CD4-positive, alpha-beta T cell (primary cell): ENCODE measurements at regions not wholly inside any gene's neighbourhood (a gene's known extent, or its start where the extent isn't known, plus 50 kb on each side); places are given as distances from the start of the nearest gene placed in this dataset.
"Not testable (repeated sequence)": the region's sequence is repeated elsewhere in the genome, so short reads cannot be mapped to it uniquely, and the experiment has no call there.

ENCODE experiments used
- ATAC-seq: fragments of 200-7000 bp; cut with Tn5 transposase; one replicate; pipeline ENCODE4 v1.10.0; 2022; ENCODE audit warnings: mild to moderate bottlenecking; ENCODE audit not compliant: poor library complexity
- CTCF ChIA-PET: fragments of 350-600 bp; sonication (Branson Sonifier 250); formaldehyde crosslinking; loops from one replicate; lab custom pipeline; 2021; ENCODE audit warnings: antibody characterized with exemption, inconsistent platforms; lab: Charles Lee
- POLR2A ChIA-PET: fragments of 350-600 bp; sonication (Branson Sonifier 250); formaldehyde crosslinking; loops from one replicate; lab custom pipeline; 2021; ENCODE audit warnings: antibody characterized with exemption, inconsistent platforms; lab: Charles Lee
- DNase-seq, 14 experiments: peaks; one replicate each; pipeline ENCODE4 v3.0.0-alpha.2; 2013 to 2020; ENCODE audit warnings: mixed read lengths in 2 of 14
- H3K27ac ChIP-seq, 2 donors: one replicate each; pipeline versions ENCODE4 v1.5.1 to v1.7.0; 2013; ENCODE audit warnings: low read length in 2 of 2, low read depth in 1 of 2, mild to moderate bottlenecking in 1 of 2
- H3K27me3 ChIP-seq, 2 experiments: 1 replicate in 1 of 2; 2 replicates in 1 of 2; pipeline versions ENCODE4 v1.6.1 to v1.7.0; 2013; ENCODE audit warnings: low read length in 2 of 2, control low read depth in 1 of 2, mild to moderate bottlenecking in 1 of 2, moderate library complexity in 1 of 2; ENCODE audit not compliant: insufficient read depth in 2 of 2, control insufficient read depth in 1 of 2
- H3K36me3 ChIP-seq: one replicate; pipeline ENCODE4 v1.6.1; 2013; ENCODE audit warnings: low read length, control low read depth; ENCODE audit not compliant: insufficient read depth
- H3K4me1 ChIP-seq: one replicate; pipeline ENCODE4 v1.6.1; 2013; ENCODE audit warnings: low read length, control low read depth; ENCODE audit not compliant: insufficient read depth
- H3K4me3 ChIP-seq: one replicate; pipeline ENCODE4 v1.5.1; 2013; ENCODE audit warnings: mild to moderate bottlenecking, low read length, moderate library complexity
- H3K9me3 ChIP-seq, 2 experiments: 1 replicate in 1 of 2; 2 replicates in 1 of 2; pipeline versions ENCODE4 v1.6.1 to v1.7.0; 2013; ENCODE audit warnings: low read length in 2 of 2, mild to moderate bottlenecking in 2 of 2, control low read depth in 1 of 2, moderate library complexity in 1 of 2; ENCODE audit not compliant: control insufficient read depth in 1 of 2, insufficient read depth in 1 of 2
- H3K27ac Mint-ChIP-seq: one replicate; pipeline ENCODE4 v1.8.0; 2020; ENCODE audit warnings: mixed read lengths
- H3K27me3 Mint-ChIP-seq: one replicate; pipeline ENCODE4 v1.8.0; 2021; ENCODE audit warnings: mixed read lengths
- H3K36me3 Mint-ChIP-seq: one replicate; pipeline ENCODE4 v1.8.0; 2021; ENCODE audit warnings: low read depth, mixed read lengths
- H3K4me1 Mint-ChIP-seq: one replicate; pipeline ENCODE4 v1.8.0; 2021; ENCODE audit warnings: low read depth, mixed read lengths
- H3K4me3 Mint-ChIP-seq: one replicate; pipeline ENCODE4 v1.8.0; 2020; ENCODE audit warnings: mild to moderate bottlenecking, mixed read lengths
- H3K9me3 Mint-ChIP-seq: one replicate; pipeline ENCODE4 v1.8.0; 2020; ENCODE audit warnings: mixed read lengths
- CTCF ChIP-seq: fragments of 200-600 bp; IDR thresholded peaks from one replicate; pipeline ENCODE4 v1.8.0; 2022; ENCODE audit warnings: antibody characterized with exemption, mild to moderate bottlenecking
- intact Hi-C, 2 experiments: fragments of 100-400 bp; cut with DNase I in 1 of 2; cut with micrococcal nuclease in 1 of 2; formaldehyde crosslinking; loops; one replicate each; pipeline versions ENCODE4 v1.15.1 to v1.9.0; 2023 to 2025; cut with DNase I, micrococcal nuclease

GRCh38 chr1:78203410-78203982 lies 157.7 kb downstream of the GIPC2 start:
- H3K27ac ChIP-seq, H3K36me3 ChIP-seq, ATAC-seq, CTCF ChIA-PET, H3K27ac Mint-ChIP-seq, H3K4me3 ChIP-seq, DNase-seq, H3K4me3 Mint-ChIP-seq, H3K4me1 ChIP-seq, H3K36me3 Mint-ChIP-seq, H3K27me3 ChIP-seq, intact Hi-C loops, H3K9me3 Mint-ChIP-seq, H3K4me1 Mint-ChIP-seq, H3K9me3 ChIP-seq, POLR2A ChIA-PET: not testable (repeated sequence)
- peaks cover 24% of the 10 kb centered on the region for H3K27me3 Mint-ChIP-seq

GRCh38 chr1:78210175-78210574 lies 164.4 kb downstream of the GIPC2 start:
- Histone ChIP-seq H3K36me3 (no peaks in the 10 kb centered on the region), H3K4me1 (no peaks in the 10 kb centered on the region), H3K9me3 (peaks cover 0 to 10% of the 10 kb centered on the region in 2 experiments), H3K27me3 (peaks cover 0 to 4% of the 10 kb centered on the region in 2 experiments), H3K4me3 (no peak overlapping the region), H3K27ac (no peak overlapping the region)
- H3K9me3 Mint-ChIP-seq: peaks cover 3% of the 10 kb centered on the region
- ChIA-PET CTCF (interaction anchor here (0.8 kb wide), 1 partner anchor 9 kb away, joined by 3 read pairs; no protein-coding TSS in a partner anchor), POLR2A (no interaction called here)
- H3K27me3 Mint-ChIP-seq: peaks cover 4% of the 10 kb centered on the region
- ATAC-seq (no peak), DNase-seq (no peak)
- no peak overlapping the region for H3K27ac Mint-ChIP-seq
- intact Hi-C loops: no loop called here
- no peaks in the 10 kb centered on the region for H3K36me3 Mint-ChIP-seq
- TF ChIP-seq CTCF: no peak
- no peak overlapping the region for H3K4me3 Mint-ChIP-seq
- no peaks in the 10 kb centered on the region for H3K4me1 Mint-ChIP-seq

- POLR2A ChIA-PET: no interaction called here
- Histone ChIP-seq H3K27me3 (peaks cover 0 to 4% of the 10 kb centered on the region in 2 experiments), H3K27ac (no peak overlapping the region), H3K36me3 (no peaks in the 10 kb centered on the region), H3K4me3 (no peak overlapping the region), H3K9me3 (peaks cover 0 to 10% of the 10 kb centered on the region in 2 experiments), H3K4me1 (no peaks in the 10 kb centered on the region)
- CTCF ChIA-PET: no interaction called here
- peaks cover 4% of the 10 kb centered on the region for H3K9me3 Mint-ChIP-seq
- H3K36me3 Mint-ChIP-seq: no peaks in the 10 kb centered on the region
- intact Hi-C loops: no loop called here
- DNase-seq (no peak), ATAC-seq (no peak)
- H3K4me1 Mint-ChIP-seq: no peaks in the 10 kb centered on the region
- H3K27me3 Mint-ChIP-seq: peaks cover 6% of the 10 kb centered on the region
- no peak overlapping the region for H3K4me3 Mint-ChIP-seq
- no peak overlapping the region for H3K27ac Mint-ChIP-seq
- no peak for TF ChIP-seq CTCF
Observed at GRCh38 chr1:78211483-78212092, 165.8 kb downstream of the GIPC2 start.

GRCh38 chr1:78214334-78214733 lies 168.6 kb downstream of the GIPC2 start:
- DNase-seq (no peak), ATAC-seq (no peak)
- Histone ChIP-seq H3K36me3 (no peaks in the 10 kb centered on the region), H3K9me3 (peaks cover 0 to 10% of the 10 kb centered on the region in 2 experiments), H3K4me1 (no peaks in the 10 kb centered on the region), H3K4me3 (no peak overlapping the region), H3K27me3 (peaks cover 0 to 4% of the 10 kb centered on the region in 2 experiments), H3K27ac (no peak overlapping the region)
- Mint-ChIP-seq H3K4me1 (no peaks in the 10 kb centered on the region), H3K27ac (no peak overlapping the region), H3K27me3 (peaks cover 6% of the 10 kb centered on the region), H3K9me3 (peaks cover 4% of the 10 kb centered on the region), H3K4me3 (no peak overlapping the region), H3K36me3 (no peaks in the 10 kb centered on the region)
- no peak for TF ChIP-seq CTCF
- CTCF ChIA-PET: no interaction called here
- POLR2A ChIA-PET: no interaction called here
- intact Hi-C loops: no loop called here
